Prostate gland (tissue), 2 donors: ENCODE measurements at regions not wholly inside any gene's neighbourhood (a gene's known extent, or its start where the extent isn't known, plus 50 kb on each side); places are given as distances from the start of the nearest gene placed in this dataset.
"Not testable (repeated sequence)": the region's sequence is repeated elsewhere in the genome, so short reads cannot be mapped to it uniquely, and the experiment has no call there.

Experiments used
- CTCF ChIP-seq, 4 experiments: fragments of 200-600 bp in 2 of 4; fragments of 450-650 bp in 2 of 4; sonication (generic) in 2 of 4; IDR thresholded peaks; 1 replicate in 3 of 4; 2 replicates in 1 of 4; pipeline ENCODE4 v1.5.1; 2016 to 2019; ENCODE audit warnings: antibody characterized with exemption in 4 of 4, mild to moderate bottlenecking in 2 of 4, moderate library complexity in 2 of 4
- POLR2A ChIP-seq: fragments of 450-650 bp; IDR thresholded peaks from one replicate; pipeline ENCODE4 v1.6.1; 2016; ENCODE audit warnings: antibody characterized with exemption, mild to moderate bottlenecking
- POLR2AphosphoS5 ChIP-seq: sonication (generic); formaldehyde crosslinking; IDR thresholded peaks from one replicate; pipeline ENCODE4 v1.6.1; 2017; ENCODE audit warnings: antibody characterized with exemption

- not testable (repeated sequence) for TF ChIP-seq CTCF (IDR thresholded peaks at IDR 0.05); POLR2AphosphoS5; POLR2A
Measured at GRCh38 chrX:84858771-84859170, 144.9 kb upstream of the APOOL start.
